GM23338 (cell line): ENCODE measurements at regions not wholly inside any gene's neighbourhood (a gene's known extent, or its start where the extent isn't known, plus 50 kb on each side); places are given as distances from the start of the nearest gene placed in this dataset.
"Not testable (repeated sequence)": the region's sequence is repeated elsewhere in the genome, so short reads cannot be mapped to it uniquely, and the experiment has no call there.

Experiments
- CTCF ChIP-seq, 2 experiments: fragments of 200-600 bp in 1 of 2; sonication (generic) in 1 of 2; conservative IDR thresholded peaks; 2 replicates each; pipeline versions ENCODE4 v1.5.1 to v1.6.1; 2016 to 2017; ENCODE audit warnings: antibody characterized with exemption in 2 of 2, low read depth in 2 of 2, mild to moderate bottlenecking in 2 of 2, moderate library complexity in 1 of 2
- POLR2AphosphoS5 ChIP-seq: IDR thresholded peaks from 2 replicates; pipeline ENCODE4 v1.6.1; 2016; ENCODE audit warnings: antibody characterized with exemption, low read depth
- TF ChIP-seq, protein P1 (sequence below): IDR thresholded peaks from one replicate; pipeline ENCODE4 v1.6.1; 2018; ENCODE audit warnings: antibody characterized with exemption; ENCODE audit not compliant: unreplicated experiment

DNA sequence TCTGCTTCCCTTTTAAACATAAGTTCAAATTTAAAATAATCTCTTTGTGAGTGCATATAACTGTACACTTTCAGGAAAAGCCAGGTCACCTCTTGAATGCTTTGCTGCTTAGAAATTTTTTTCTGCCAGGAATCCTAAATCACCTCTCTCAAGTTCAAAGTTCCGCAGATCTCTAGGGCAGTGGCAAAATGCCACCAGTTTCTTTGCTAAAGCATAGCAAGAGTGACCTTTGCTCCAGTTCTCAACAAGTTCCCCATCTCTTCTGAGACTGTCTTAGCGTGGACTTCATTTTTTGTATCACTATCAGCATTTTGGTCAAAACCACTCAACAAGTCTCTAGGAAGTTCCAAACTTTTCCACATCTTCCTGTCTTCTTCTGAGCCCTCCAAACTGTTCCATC lies 249.7 kb upstream of the COPS8 start:
- TF ChIP-seq CTCF (conservative IDR thresholded peaks at IDR 0.05; ENCODE audit: low read depth in 2 of 2); POLR2AphosphoS5: not testable (repeated sequence)
- TF ChIP-seq, protein P1, sequence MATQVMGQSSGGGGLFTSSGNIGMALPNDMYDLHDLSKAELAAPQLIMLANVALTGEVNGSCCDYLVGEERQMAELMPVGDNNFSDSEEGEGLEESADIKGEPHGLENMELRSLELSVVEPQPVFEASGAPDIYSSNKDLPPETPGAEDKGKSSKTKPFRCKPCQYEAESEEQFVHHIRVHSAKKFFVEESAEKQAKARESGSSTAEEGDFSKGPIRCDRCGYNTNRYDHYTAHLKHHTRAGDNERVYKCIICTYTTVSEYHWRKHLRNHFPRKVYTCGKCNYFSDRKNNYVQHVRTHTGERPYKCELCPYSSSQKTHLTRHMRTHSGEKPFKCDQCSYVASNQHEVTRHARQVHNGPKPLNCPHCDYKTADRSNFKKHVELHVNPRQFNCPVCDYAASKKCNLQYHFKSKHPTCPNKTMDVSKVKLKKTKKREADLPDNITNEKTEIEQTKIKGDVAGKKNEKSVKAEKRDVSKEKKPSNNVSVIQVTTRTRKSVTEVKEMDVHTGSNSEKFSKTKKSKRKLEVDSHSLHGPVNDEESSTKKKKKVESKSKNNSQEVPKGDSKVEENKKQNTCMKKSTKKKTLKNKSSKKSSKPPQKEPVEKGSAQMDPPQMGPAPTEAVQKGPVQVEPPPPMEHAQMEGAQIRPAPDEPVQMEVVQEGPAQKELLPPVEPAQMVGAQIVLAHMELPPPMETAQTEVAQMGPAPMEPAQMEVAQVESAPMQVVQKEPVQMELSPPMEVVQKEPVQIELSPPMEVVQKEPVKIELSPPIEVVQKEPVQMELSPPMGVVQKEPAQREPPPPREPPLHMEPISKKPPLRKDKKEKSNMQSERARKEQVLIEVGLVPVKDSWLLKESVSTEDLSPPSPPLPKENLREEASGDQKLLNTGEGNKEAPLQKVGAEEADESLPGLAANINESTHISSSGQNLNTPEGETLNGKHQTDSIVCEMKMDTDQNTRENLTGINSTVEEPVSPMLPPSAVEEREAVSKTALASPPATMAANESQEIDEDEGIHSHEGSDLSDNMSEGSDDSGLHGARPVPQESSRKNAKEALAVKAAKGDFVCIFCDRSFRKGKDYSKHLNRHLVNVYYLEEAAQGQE, result not testable (repeated sequence)
